Fibroblast of skin of left biceps (primary cell): ENCODE measurements at regions not wholly inside any gene's neighbourhood (a gene's known extent, or its start where the extent isn't known, plus 50 kb on each side); places are given as distances from the start of the nearest gene placed in this dataset.

ENCODE experiments used
- DNase-seq, 2 experiments: peaks; one replicate each; pipeline ENCODE4 v3.0.0-alpha.2; 2013; ENCODE audit warnings: low read depth in 2 of 2

- no peak for DNase-seq
These were observed 211.3 kb upstream of the PPP2R2D start for GRCh38 chr10:131689486-131689885.

GRCh38 chr10:131689954-131690757 lies 210.7 kb upstream of the PPP2R2D start:
- no peak for DNase-seq

- DNase-seq: no peak
These were observed 210.0 kb upstream of the PPP2R2D start for GRCh38 chr10:131690805-131691239.

- DNase-seq: no peak
These were observed 209.2 kb upstream of the PPP2R2D start for GRCh38 chr10:131691481-131692090.

GRCh38 chr10:131692176-131692575 lies 208.6 kb upstream of the PPP2R2D start:
- no peak for DNase-seq

GRCh38 chr10:131692686-131693334 lies 208.0 kb upstream of the PPP2R2D start:
- no peak for DNase-seq

- no peak for DNase-seq
These were observed 207.0 kb upstream of the PPP2R2D start for GRCh38 chr10:131693766-131694165.

GRCh38 chr10:131694168-131694780 lies 206.5 kb upstream of the PPP2R2D start:
- DNase-seq: no peak

- no peak for DNase-seq
These were observed 205.9 kb upstream of the PPP2R2D start for GRCh38 chr10:131694781-131695495.

GRCh38 chr10:131695496-131696165 lies 205.2 kb upstream of the PPP2R2D start:
- no peak for DNase-seq

- no peak for DNase-seq
These were observed 203.2 kb upstream of the PPP2R2D start for GRCh38 chr10:131697476-131698128.

- no peak for DNase-seq
These were observed 202.6 kb upstream of the PPP2R2D start for GRCh38 chr10:131698232-131698631.

GRCh38 chr10:131698986-131699385 lies 201.8 kb upstream of the PPP2R2D start:
- no peak for DNase-seq

- no peak for DNase-seq
These were observed 200.8 kb upstream of the PPP2R2D start for GRCh38 chr10:131700032-131700431.

GRCh38 chr10:131700506-131700905 lies 200.3 kb upstream of the PPP2R2D start:
- no peak for DNase-seq

- no peak for DNase-seq
These were observed 199.5 kb upstream of the PPP2R2D start for GRCh38 chr10:131701131-131701947.

- DNase-seq: no peak
These were observed 198.1 kb upstream of the PPP2R2D start for GRCh38 chr10:131702531-131703356.

- DNase-seq: no peak
These were observed 197.3 kb upstream of the PPP2R2D start for GRCh38 chr10:131703541-131703940.

- DNase-seq: no peak
These were observed 196.9 kb upstream of the PPP2R2D start for GRCh38 chr10:131703941-131704340.
